GM18505 (cell line): ENCODE measurements at regions not wholly inside any gene's neighbourhood (a gene's known extent, or its start where the extent isn't known, plus 50 kb on each side); places are given as distances from the start of the nearest gene placed in this dataset.

Experiments used
- ATAC-seq: cut with Tn5 transposase; IDR thresholded peaks from one replicate; pipeline ENCODE4 v1.9.1; 2021; ENCODE audit not compliant: unreplicated experiment
- POLR2A ChIP-seq: IDR thresholded peaks from 4 replicates; pipeline ENCODE4 v1.6.1; 2011; ENCODE audit warnings: borderline replicate concordance; ENCODE audit not compliant: insufficient read depth, insufficient read length; ENCODE audit errors: extremely low read depth

- no peak for ATAC-seq
- TF ChIP-seq POLR2A = no peak
Measured at GRCh38 chrX:21126661-21127060, 247.6 kb upstream of the CNKSR2 start.

GRCh38 chrX:21131346-21131745 is 242.9 kb upstream of the CNKSR2 start:
- no peak for ATAC-seq
- no peak for TF ChIP-seq POLR2A

GRCh38 chrX:21131786-21132185 is 242.4 kb upstream of the CNKSR2 start:
- TF ChIP-seq POLR2A = no peak
- no peak for ATAC-seq

- TF ChIP-seq POLR2A = no peak
- ATAC-seq = no peak
Measured at GRCh38 chrX:21132686-21133393, 241.4 kb upstream of the CNKSR2 start.

GRCh38 chrX:21150208-21150607 is 224.0 kb upstream of the CNKSR2 start:
- ATAC-seq = no peak
- no peak for TF ChIP-seq POLR2A

GRCh38 chrX:21151051-21151450 is 223.2 kb upstream of the CNKSR2 start:
- no peak for ATAC-seq
- no peak for TF ChIP-seq POLR2A

GRCh38 chrX:21153033-21153432 is 221.2 kb upstream of the CNKSR2 start:
- no peak for TF ChIP-seq POLR2A
- ATAC-seq = no peak

GRCh38 chrX:21153503-21153902 is 220.7 kb upstream of the CNKSR2 start:
- TF ChIP-seq POLR2A = no peak
- no peak for ATAC-seq

GRCh38 chrX:21155916-21156315 is 218.3 kb upstream of the CNKSR2 start:
- no peak for TF ChIP-seq POLR2A
- ATAC-seq = no peak

- no peak for ATAC-seq
Measured at GRCh38 chrX:21156632-21157031, 217.6 kb upstream of the CNKSR2 start.

GRCh38 chrX:21158678-21159077 is 215.5 kb upstream of the CNKSR2 start:
- no peak for TF ChIP-seq POLR2A
- ATAC-seq = no peak

More at GRCh38 chrX:21156632-21157031, 217.6 kb upstream of the CNKSR2 start:
- no peak for TF ChIP-seq POLR2A

GRCh38 chrX:21166272-21166982 is 207.8 kb upstream of the CNKSR2 start:
- no peak for ATAC-seq
- no peak for TF ChIP-seq POLR2A

- ATAC-seq = no peak
Measured at GRCh38 chrX:21167011-21167410, 207.2 kb upstream of the CNKSR2 start.

GRCh38 chrX:21167494-21167893 is 206.7 kb upstream of the CNKSR2 start:
- no peak for ATAC-seq
- TF ChIP-seq POLR2A = no peak

More at GRCh38 chrX:21167011-21167410, 207.2 kb upstream of the CNKSR2 start:
- TF ChIP-seq POLR2A = no peak
